ENCODE measurements at regions not wholly inside any gene's neighbourhood (a gene's known extent, or its start where the extent isn't known, plus 50 kb on each side); places are given as distances from the start of the nearest gene placed in this dataset.

DNA sequence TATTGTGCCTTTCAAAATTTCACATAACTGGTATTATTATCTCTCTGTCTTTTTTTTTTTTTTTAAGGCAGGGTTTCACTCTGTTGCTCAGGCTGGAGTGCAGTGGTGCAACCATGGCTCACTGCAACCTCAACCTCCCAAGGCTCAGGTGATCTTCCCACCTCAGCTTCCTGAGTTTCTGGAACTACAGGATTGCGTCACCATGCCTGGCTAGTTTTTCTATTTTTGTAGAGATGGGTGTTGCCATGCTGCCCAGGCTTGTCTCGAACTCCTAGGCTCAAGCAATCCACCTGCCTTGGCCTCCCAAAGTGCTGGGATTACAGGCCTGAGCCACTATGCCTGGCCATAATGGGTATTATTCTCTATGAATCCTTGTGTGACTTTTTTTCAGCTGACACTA is 402.3 kb upstream of the SMARCA2 start:
- Histone ChIP-seq H3K36me3 (no peaks in the 10 kb centered on the region), H3K4me1 (no peaks in the 10 kb centered on the region), H3K4me3 (no peak overlapping the region), H3K9me3 (no peaks in the 10 kb centered on the region), H3K27me3 (no peaks in the 10 kb centered on the region), H3K27ac (no peak overlapping the region)
- no peak for TF ChIP-seq POLR2A (IDR thresholded peaks at IDR 0.05)
- no peak for TF ChIP-seq EP300 (IDR thresholded peaks at IDR 0.05; ENCODE audit: low read depth)
- no peak for TF ChIP-seq POLR2AphosphoS5 (IDR thresholded peaks at IDR 0.05)
- in situ Hi-C loops (cut with MboI; ENCODE audit: low pct_ligation_motif_present in 1 of 4, low pct_unique_long_range_greater_than_20kb in 1 of 4, low sequenced_read_pairs in 3 of 4) (no loop called here), intact Hi-C loops (cut with DNase I; ENCODE audit: low total_unique reads) (no loop called here)
- WGBS, 2 donors (ENCODE audit: low coverage in 1 of 2): 71% methylated on average over 2 of the region's 2 CpGs; no CpG with 5 or more reads in 1 of the 2 donors
- no peak for DNase-seq

GRCh38 chr9:1617419-1617818 is 397.7 kb upstream of the SMARCA2 start:
- no peak for DNase-seq
- 77 to 79% methylated on average over 3 of the region's 3 CpGs for WGBS, 2 donors (ENCODE audit: low coverage in 1 of 2)
- H3K27me3 ChIP-seq: no peaks in the 10 kb centered on the region
- H3K36me3 ChIP-seq: no peaks in the 10 kb centered on the region
- TF ChIP-seq, protein P1, sequence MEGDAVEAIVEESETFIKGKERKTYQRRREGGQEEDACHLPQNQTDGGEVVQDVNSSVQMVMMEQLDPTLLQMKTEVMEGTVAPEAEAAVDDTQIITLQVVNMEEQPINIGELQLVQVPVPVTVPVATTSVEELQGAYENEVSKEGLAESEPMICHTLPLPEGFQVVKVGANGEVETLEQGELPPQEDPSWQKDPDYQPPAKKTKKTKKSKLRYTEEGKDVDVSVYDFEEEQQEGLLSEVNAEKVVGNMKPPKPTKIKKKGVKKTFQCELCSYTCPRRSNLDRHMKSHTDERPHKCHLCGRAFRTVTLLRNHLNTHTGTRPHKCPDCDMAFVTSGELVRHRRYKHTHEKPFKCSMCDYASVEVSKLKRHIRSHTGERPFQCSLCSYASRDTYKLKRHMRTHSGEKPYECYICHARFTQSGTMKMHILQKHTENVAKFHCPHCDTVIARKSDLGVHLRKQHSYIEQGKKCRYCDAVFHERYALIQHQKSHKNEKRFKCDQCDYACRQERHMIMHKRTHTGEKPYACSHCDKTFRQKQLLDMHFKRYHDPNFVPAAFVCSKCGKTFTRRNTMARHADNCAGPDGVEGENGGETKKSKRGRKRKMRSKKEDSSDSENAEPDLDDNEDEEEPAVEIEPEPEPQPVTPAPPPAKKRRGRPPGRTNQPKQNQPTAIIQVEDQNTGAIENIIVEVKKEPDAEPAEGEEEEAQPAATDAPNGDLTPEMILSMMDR (IDR thresholded peaks at IDR 0.05): no peak
- TF ChIP-seq EP300 (IDR thresholded peaks at IDR 0.05; ENCODE audit: low read depth) (no peak), POLR2AphosphoS5 (IDR thresholded peaks at IDR 0.05) (no peak), POLR2A (IDR thresholded peaks at IDR 0.05) (no peak)
- H3K4me3 ChIP-seq: no peak overlapping the region
- H3K27ac ChIP-seq: no peak overlapping the region
- intact Hi-C loops (cut with DNase I; ENCODE audit: low total_unique reads): no loop called here
- in situ Hi-C loops (cut with MboI; ENCODE audit: low pct_ligation_motif_present in 1 of 4, low pct_unique_long_range_greater_than_20kb in 1 of 4, low sequenced_read_pairs in 3 of 4): no loop called here
- H3K9me3 ChIP-seq: no peaks in the 10 kb centered on the region
- H3K4me1 ChIP-seq: no peaks in the 10 kb centered on the region

DNA sequence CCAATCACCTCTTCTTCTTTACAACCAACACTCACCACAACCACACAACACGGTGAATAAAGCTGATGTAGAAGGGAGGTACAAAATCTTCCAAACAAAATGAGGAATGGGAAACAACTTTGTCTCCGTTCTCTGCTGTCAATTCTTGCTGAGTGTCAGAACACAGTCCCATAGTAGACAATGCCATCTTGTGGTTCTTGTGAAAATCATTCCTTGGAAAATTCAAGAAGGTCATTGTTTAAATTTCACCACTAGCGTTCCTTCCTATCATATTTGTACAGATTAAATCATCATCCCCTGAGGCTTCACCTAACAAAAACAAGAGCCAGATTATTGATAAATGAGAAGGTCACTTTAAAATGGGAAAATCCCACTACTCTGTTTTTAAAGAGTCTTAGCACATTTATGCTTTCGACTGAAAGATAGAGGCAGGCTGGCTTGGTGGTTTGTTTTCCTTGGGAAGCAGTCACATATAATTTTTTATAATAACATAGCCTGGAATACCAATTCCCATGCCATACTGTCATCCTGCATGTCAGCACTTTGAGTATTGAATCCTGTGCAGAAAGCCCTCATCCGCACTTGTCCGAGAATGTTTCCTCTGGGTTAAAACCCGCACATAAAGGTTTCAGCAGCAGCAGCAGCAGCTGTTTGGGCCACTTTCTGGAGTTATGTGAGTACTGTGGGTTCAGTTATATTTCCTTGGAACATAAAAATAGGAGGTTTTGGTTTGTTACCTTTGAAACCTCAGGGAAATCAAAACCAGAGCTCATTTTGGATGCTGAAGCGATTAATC is 395.0 kb upstream of the SMARCA2 start:
- Histone ChIP-seq H3K9me3 (no peaks in the 10 kb centered on the region), H3K27ac (no peak overlapping the region), H3K4me1 (no peaks in the 10 kb centered on the region), H3K36me3 (no peaks in the 10 kb centered on the region), H3K27me3 (no peaks in the 10 kb centered on the region), H3K4me3 (no peak overlapping the region)
- in situ Hi-C loops (cut with MboI; ENCODE audit: low pct_ligation_motif_present in 1 of 4, low pct_unique_long_range_greater_than_20kb in 1 of 4, low sequenced_read_pairs in 3 of 4) (no loop called here), intact Hi-C loops (cut with DNase I; ENCODE audit: low total_unique reads) (no loop called here)
- WGBS, 2 donors (ENCODE audit: low coverage in 1 of 2): 51 to 62% methylated on average over 6 to 8 of the region's 8 CpGs
- TF ChIP-seq, protein P1 (IDR thresholded peaks at IDR 0.05): peak in 2 of 5 experiments; percentile 12
- TF ChIP-seq EP300 (IDR thresholded peaks at IDR 0.05; ENCODE audit: low read depth): no peak
- DNase-seq: no peak

DNA sequence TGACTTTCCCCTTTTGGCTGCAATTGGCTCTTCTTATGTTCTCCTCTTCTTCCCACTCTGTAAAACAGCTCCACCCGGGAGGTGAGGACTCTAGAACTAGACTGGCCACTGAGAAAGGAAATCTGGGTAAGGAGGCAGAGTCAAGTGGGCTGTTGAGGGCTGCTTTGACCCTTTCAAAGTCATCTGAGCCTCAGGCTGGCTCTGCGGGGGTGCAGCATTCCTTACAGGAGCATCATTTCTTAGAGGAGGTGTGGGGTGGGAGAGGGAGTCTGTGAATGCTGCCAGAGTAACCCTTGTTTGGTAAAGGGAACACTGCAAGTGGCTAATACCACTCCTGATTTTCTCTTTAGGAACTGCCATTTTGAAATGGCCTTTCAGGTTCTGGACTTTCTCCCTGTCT is 377.7 kb upstream of the SMARCA2 start:
- Histone ChIP-seq H3K27me3 (no peaks in the 10 kb centered on the region), H3K36me3 (no peaks in the 10 kb centered on the region), H3K27ac (no peak overlapping the region), H3K9me3 (no peaks in the 10 kb centered on the region), H3K4me3 (no peak overlapping the region), H3K4me1 (no peaks in the 10 kb centered on the region)
- 43 to 66% methylated on average over 1 to 2 of the region's 2 CpGs for WGBS, 2 donors (ENCODE audit: low coverage in 1 of 2)
- in situ Hi-C loops (cut with MboI; ENCODE audit: low pct_ligation_motif_present in 1 of 4, low pct_unique_long_range_greater_than_20kb in 1 of 4, low sequenced_read_pairs in 3 of 4) (no loop called here), intact Hi-C loops (cut with DNase I; ENCODE audit: low total_unique reads) (no loop called here)
- no peak for DNase-seq
- no peak for TF ChIP-seq EP300 (IDR thresholded peaks at IDR 0.05; ENCODE audit: low read depth)
- TF ChIP-seq, protein P1 (IDR thresholded peaks at IDR 0.05): no peak
- no peak for TF ChIP-seq POLR2A (IDR thresholded peaks at IDR 0.05)
- no peak for TF ChIP-seq POLR2AphosphoS5 (IDR thresholded peaks at IDR 0.05)

- no peaks in the 10 kb centered on the region for H3K9me3 ChIP-seq
- no peaks in the 10 kb centered on the region for H3K4me1 ChIP-seq
- H3K27me3 ChIP-seq: no peaks in the 10 kb centered on the region
- 73 to 78% methylated on average over 2 to 5 of the region's 5 CpGs for WGBS, 2 donors (ENCODE audit: low coverage in 1 of 2)
- H3K4me3 ChIP-seq: no peak overlapping the region
- no peak for DNase-seq
- in situ Hi-C loops (cut with MboI; ENCODE audit: low pct_ligation_motif_present in 1 of 4, low pct_unique_long_range_greater_than_20kb in 1 of 4, low sequenced_read_pairs in 3 of 4) (no loop called here), intact Hi-C loops (cut with DNase I; ENCODE audit: low total_unique reads) (no loop called here)
- TF ChIP-seq EP300 (IDR thresholded peaks at IDR 0.05; ENCODE audit: low read depth) (no peak), POLR2A (IDR thresholded peaks at IDR 0.05) (no peak), POLR2AphosphoS5 (IDR thresholded peaks at IDR 0.05) (no peak)
- TF ChIP-seq, protein P1 (IDR thresholded peaks at IDR 0.05): no peak
- no peaks in the 10 kb centered on the region for H3K36me3 ChIP-seq
- no peak overlapping the region for H3K27ac ChIP-seq
Measured at GRCh38 chr9:1639166-1639565, 376.0 kb upstream of the SMARCA2 start.

Measured in transverse colon (tissue), 4 donors.